ENCODE measurements at regions not wholly inside any gene's neighbourhood (a gene's known extent, or its start where the extent isn't known, plus 50 kb on each side); places are given as distances from the start of the nearest gene placed in this dataset.

- FAIRE-seq = no peak
Observed at GRCh38 chr13:74084375-74084935, 49.7 kb downstream of the KLF12 start.

- peak; percentile 67 for FAIRE-seq
Observed at GRCh38 chr13:74082741-74083160, 51.5 kb downstream of the KLF12 start.

GRCh38 chr13:74080762-74081161, 53.4 kb downstream of the KLF12 start:
- FAIRE-seq = no peak

- peak; percentile 82 for FAIRE-seq
Observed at GRCh38 chr13:74077792-74078191, 56.4 kb downstream of the KLF12 start.

GRCh38 chr13:74077375-74077774, 56.8 kb downstream of the KLF12 start:
- no peak for FAIRE-seq

GRCh38 chr13:74074723-74075122, 59.5 kb downstream of the KLF12 start:
- no peak for FAIRE-seq

GRCh38 chr13:74073274-74073673, 60.9 kb downstream of the KLF12 start:
- FAIRE-seq = no peak

GRCh38 chr13:74070513-74070912, 63.7 kb downstream of the KLF12 start:
- no peak for FAIRE-seq

GRCh38 chr13:74070065-74070464, 64.1 kb downstream of the KLF12 start:
- FAIRE-seq = no peak

- no peak for FAIRE-seq
Observed at GRCh38 chr13:74068471-74068870, 65.7 kb downstream of the KLF12 start.

- FAIRE-seq = no peak
Observed at GRCh38 chr13:74067818-74068217, 66.4 kb downstream of the KLF12 start.

- FAIRE-seq = no peak
Observed at GRCh38 chr13:74066937-74067336, 67.3 kb downstream of the KLF12 start.

- FAIRE-seq = no peak
Observed at GRCh38 chr13:74064805-74065312, 69.3 kb downstream of the KLF12 start.

- FAIRE-seq = no peak
Observed at GRCh38 chr13:74063533-74064100, 70.6 kb downstream of the KLF12 start.

GRCh38 chr13:74062933-74063332, 71.3 kb downstream of the KLF12 start:
- FAIRE-seq = no peak

GRCh38 chr13:74061926-74062595, 72.1 kb downstream of the KLF12 start:
- peak; percentile 31 for FAIRE-seq

- no peak for FAIRE-seq
Observed at GRCh38 chr13:74056801-74057542, 77.2 kb downstream of the KLF12 start.

- no peak for FAIRE-seq
Observed at GRCh38 chr13:74052402-74052928, 81.7 kb downstream of the KLF12 start.

- no peak for FAIRE-seq
Observed at GRCh38 chr13:74048756-74049155, 85.4 kb downstream of the KLF12 start.

GRCh38 chr13:74047931-74048600, 86.1 kb downstream of the KLF12 start:
- FAIRE-seq = no peak

GRCh38 chr13:74046431-74046830, 87.8 kb downstream of the KLF12 start:
- no peak for FAIRE-seq

- FAIRE-seq = no peak
Observed at GRCh38 chr13:74045583-74045982, 88.6 kb downstream of the KLF12 start.

- no peak for FAIRE-seq
Observed at GRCh38 chr13:74043237-74043636, 91.0 kb downstream of the KLF12 start.
